Activated T-cell treated with anti-CD3 and anti-CD28 coated beads, Interleukin-2, amount 50 U/mL, for 72 hours (primary cell): ENCODE measurements at regions not wholly inside any gene's neighbourhood (a gene's known extent, or its start where the extent isn't known, plus 50 kb on each side); places are given as distances from the start of the nearest gene placed in this dataset.

Source experiments
- ATAC-seq, 2 donors: fragments of 150-1000 bp; cut with Tn5 transposase; replicated peaks in 1 of 2; 2 replicates each; pipeline ENCODE4 v1.10.0; 2021; ENCODE audit warnings: moderate library complexity in 2 of 2, mild to moderate bottlenecking in 1 of 2
- DNase-seq, 2 donors: peaks; one replicate each; pipeline ENCODE4 v3.0.0; 2021 to 2022; ENCODE audit warnings: mixed read lengths in 1 of 2
- H3K27ac Mint-ChIP-seq: one replicate; pipeline ENCODE4 v1.8.0; 2022; ENCODE audit warnings: mild to moderate bottlenecking, moderate library complexity, mixed read lengths
- H3K27me3 Mint-ChIP-seq: one replicate; pipeline ENCODE4 v1.8.0; 2022; ENCODE audit warnings: low read depth, mixed read lengths
- H3K36me3 Mint-ChIP-seq, 2 donors: one replicate each; pipeline ENCODE4 v1.8.0; 2022; ENCODE audit warnings: mixed read lengths in 2 of 2, mild to moderate bottlenecking in 1 of 2; ENCODE audit not compliant: insufficient read depth in 2 of 2
- H3K4me1 Mint-ChIP-seq: one replicate; pipeline ENCODE4 v1.8.0; 2022; ENCODE audit warnings: low read depth, mixed read lengths
- H3K4me3 Mint-ChIP-seq, 2 donors: one replicate each; pipeline ENCODE4 v1.8.0; 2022; ENCODE audit warnings: mild to moderate bottlenecking in 2 of 2, mixed read lengths in 2 of 2, moderate library complexity in 2 of 2
- H3K9me3 Mint-ChIP-seq, 2 donors: one replicate each; pipeline ENCODE4 v1.8.0; 2022; ENCODE audit warnings: mixed read lengths in 2 of 2

DNA sequence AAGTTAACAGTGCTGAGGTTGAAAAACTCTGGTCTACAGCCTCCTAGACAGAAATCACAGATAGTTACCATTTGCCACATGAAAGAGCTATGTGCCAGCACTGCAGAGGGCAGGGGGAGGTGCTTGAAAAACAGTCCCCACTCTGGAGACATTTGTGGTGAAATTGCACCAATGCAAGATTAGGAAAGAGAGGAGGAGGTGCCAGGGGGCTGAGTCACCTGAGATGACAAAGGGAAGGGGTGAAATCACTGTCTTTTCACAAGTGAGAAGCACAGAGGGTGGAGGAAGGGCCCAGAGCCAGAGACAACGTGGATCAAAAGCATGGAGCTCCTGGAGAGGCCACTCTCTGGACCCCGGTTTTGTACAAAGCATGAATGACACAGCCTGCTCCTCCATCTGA lies 196.3 kb downstream of the BUD13 start:
- H3K9me3 Mint-ChIP-seq = no peaks in the 10 kb centered on the region
- DNase-seq = no peak
- no peaks in the 10 kb centered on the region for H3K4me1 Mint-ChIP-seq
- H3K27me3 Mint-ChIP-seq = peaks cover 45% of the 10 kb centered on the region
- peak in 1 of 2 donors; percentile 52 for ATAC-seq
- H3K4me3 Mint-ChIP-seq = no peak overlapping the region
- no peak overlapping the region for H3K27ac Mint-ChIP-seq
- H3K36me3 Mint-ChIP-seq = no peaks in the 10 kb centered on the region

DNA sequence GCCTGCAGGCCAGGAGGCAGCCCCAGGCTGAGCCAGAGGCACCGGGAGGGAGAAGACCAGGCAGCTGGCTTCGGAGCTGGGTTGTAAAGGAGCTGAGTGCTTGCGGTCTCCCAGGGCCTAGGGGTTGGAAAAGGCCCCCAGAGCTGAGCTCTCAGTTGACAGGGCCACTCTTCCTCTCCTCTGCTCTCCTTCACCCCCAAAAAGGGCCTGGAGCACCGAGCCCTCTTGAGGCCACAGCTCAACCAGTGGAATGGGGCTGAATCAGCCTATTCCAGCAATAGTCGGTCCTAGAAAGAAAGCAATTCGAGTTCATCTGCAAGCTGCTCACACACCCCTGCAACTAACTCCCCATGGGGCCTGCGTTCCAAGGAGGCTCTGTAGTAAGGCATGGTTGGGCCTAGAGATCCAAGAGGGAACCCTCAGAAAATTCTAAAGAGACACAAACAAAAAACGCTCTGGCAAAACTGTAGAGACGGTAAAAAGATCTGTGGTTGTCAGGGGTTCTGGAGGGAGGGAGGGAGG lies 205.0 kb downstream of the BUD13 start:
- ATAC-seq = no peak
- no peaks in the 10 kb centered on the region for H3K27me3 Mint-ChIP-seq
- peaks cover 3 to 6% of the 10 kb centered on the region in 2 donors for H3K9me3 Mint-ChIP-seq
- no peak overlapping the region for H3K27ac Mint-ChIP-seq
- DNase-seq = no peak
- no peaks in the 10 kb centered on the region for H3K4me1 Mint-ChIP-seq
- no peak overlapping the region for H3K4me3 Mint-ChIP-seq
- no peaks in the 10 kb centered on the region for H3K36me3 Mint-ChIP-seq

DNA sequence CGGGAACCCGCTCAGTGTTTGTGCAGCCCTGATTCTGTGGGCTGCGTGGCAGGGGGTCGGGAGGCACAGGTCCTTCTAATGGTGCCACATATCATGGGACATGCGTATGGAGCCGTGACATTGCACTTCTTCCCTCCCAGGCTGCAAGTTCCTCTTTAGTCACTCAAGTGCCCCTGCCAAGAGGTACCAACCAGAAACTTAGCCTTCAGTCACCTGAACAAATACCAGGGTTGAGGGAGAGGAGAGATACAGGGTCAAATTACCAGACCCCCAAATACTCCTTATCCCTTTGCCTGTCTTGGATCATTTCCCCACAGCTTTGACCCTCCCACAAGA lies 209.1 kb downstream of the BUD13 start:
- ATAC-seq (no peak), DNase-seq (no peak)
- Mint-ChIP-seq H3K27ac (no peak overlapping the region), H3K27me3 (no peaks in the 10 kb centered on the region), H3K4me3 (no peak overlapping the region), H3K4me1 (no peaks in the 10 kb centered on the region), H3K36me3 (no peaks in the 10 kb centered on the region), H3K9me3 (peaks cover 3 to 6% of the 10 kb centered on the region in 2 donors)

DNA sequence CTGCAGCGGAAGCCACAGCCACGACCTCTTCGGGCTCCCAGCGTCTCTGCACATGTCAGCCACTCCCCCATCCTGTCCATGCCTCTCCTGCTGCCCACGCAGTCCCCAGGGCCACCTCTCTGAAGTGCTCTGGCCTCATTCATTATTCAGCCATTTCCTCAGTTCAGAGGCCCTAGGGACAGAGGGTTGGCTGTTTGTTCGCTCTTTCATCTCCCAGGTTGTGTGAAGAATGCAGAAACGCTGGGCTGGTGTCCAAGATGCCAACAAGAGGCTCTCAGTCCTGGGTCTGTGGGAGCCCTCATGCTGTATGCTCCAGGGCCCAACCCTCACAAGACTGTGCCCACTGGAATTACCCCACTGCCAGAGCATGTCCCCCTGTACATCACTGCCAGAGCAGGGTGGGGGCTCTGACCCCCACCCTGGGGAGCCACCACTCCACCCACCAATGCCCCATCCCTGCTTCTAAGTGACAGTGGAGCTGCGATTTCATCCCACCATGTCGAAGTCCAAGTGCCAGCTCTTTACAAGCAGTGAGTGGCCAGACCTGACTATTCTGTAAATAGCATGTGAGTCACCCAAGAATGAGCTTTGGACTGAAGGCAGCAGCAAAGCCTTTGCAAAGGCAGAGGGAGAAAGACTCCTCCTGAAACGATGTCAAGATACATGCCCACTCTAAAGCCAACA lies 209.6 kb downstream of the BUD13 start:
- Mint-ChIP-seq H3K4me1 (no peaks in the 10 kb centered on the region), H3K4me3 (no peak overlapping the region), H3K27ac (no peak overlapping the region), H3K36me3 (no peaks in the 10 kb centered on the region), H3K27me3 (no peaks in the 10 kb centered on the region), H3K9me3 (peaks cover 3 to 6% of the 10 kb centered on the region in 2 donors)
- no peak for ATAC-seq
- DNase-seq = no peak

DNA sequence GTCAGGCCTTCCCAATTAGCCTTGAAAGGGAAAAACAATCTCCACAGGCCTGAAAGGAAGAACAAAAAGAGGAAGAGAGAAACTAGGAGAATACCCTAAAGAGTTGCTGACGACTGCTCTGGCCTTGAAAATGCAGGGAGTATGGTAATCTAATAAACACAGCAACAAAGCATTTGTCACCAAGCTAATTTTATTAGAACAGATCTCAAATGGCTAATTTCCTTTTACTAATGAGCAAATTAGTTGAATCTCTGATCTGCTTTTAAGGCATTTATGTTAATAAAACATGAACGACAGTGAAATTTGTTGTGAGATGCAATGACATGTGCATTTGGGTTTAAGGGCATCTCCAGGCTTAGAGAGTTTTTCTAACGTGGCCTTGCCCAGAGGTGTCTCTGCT lies 212.2 kb downstream of the BUD13 start:
- H3K4me3 Mint-ChIP-seq = no peak overlapping the region
- DNase-seq (no peak), ATAC-seq (no peak)
- no peaks in the 10 kb centered on the region for H3K36me3 Mint-ChIP-seq
- H3K27me3 Mint-ChIP-seq = no peaks in the 10 kb centered on the region
- H3K27ac Mint-ChIP-seq = no peak overlapping the region
- H3K4me1 Mint-ChIP-seq = no peaks in the 10 kb centered on the region
- H3K9me3 Mint-ChIP-seq = peaks cover under 1 to 5% of the 10 kb centered on the region in 2 donors

DNA sequence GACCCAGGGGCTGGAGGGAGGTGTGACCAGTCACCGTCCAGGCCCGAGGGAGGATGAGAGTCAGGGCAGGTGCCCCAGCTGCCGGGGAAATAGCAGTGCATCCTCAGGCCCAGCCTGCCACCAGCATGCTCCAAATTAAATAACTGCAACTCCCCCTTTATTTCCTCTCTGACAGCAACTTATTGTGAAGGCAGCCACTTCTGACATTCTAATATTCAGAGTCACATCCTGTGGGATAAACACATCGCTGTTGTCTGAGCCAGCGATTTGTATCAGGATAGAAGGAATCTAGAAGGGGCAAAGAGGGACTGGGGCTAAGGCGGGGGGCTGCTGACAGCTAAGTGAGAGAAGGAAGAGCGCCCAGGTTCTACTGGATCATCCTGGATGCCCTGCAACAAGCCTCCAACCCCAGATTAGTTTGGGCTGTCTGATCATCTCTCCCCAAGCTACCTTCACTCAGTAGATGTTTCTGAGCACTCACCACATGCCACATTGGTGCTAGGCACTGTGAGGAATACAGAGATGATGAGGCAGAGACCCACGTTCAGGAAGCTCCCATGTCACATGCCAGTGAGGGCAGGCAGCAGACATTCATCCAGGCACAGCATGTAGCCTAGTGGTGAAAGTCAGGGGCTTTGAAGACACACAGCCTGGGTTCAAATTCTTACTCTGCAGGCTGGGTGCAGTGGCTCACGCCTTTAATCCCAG lies 214.1 kb downstream of the BUD13 start:
- H3K4me1 Mint-ChIP-seq = no peaks in the 10 kb centered on the region
- DNase-seq (no peak), ATAC-seq (no peak)
- H3K36me3 Mint-ChIP-seq = no peaks in the 10 kb centered on the region
- no peak overlapping the region for H3K27ac Mint-ChIP-seq
- H3K9me3 Mint-ChIP-seq = peaks cover 0 to 2% of the 10 kb centered on the region in 2 donors
- H3K27me3 Mint-ChIP-seq = no peaks in the 10 kb centered on the region
- H3K4me3 Mint-ChIP-seq = no peak overlapping the region

DNA sequence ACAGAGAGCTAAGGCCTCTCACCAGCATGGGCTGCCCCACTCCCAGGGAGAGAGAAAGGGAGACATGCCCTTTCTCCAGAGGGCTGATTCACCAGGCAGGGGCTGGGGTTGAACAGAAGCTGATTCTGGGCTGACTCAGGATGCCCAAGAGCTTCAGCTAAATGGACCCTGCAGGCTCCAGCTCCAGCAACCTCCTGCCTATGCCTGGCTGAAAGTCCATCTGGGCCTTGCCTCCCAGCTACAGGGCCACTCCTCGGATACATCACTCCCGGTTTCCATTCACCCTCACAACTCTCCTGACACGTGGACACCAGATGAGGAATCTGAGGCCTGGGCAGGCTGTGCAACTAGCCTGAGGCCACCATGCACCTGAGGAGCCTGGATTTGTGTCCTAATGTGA lies 215.5 kb downstream of the BUD13 start:
- Mint-ChIP-seq H3K4me1 (no peaks in the 10 kb centered on the region), H3K27ac (no peak overlapping the region), H3K27me3 (no peaks in the 10 kb centered on the region), H3K9me3 (peaks cover 0 to 2% of the 10 kb centered on the region in 2 donors), H3K4me3 (no peak overlapping the region), H3K36me3 (no peaks in the 10 kb centered on the region)
- ATAC-seq = no peak
- DNase-seq = no peak

DNA sequence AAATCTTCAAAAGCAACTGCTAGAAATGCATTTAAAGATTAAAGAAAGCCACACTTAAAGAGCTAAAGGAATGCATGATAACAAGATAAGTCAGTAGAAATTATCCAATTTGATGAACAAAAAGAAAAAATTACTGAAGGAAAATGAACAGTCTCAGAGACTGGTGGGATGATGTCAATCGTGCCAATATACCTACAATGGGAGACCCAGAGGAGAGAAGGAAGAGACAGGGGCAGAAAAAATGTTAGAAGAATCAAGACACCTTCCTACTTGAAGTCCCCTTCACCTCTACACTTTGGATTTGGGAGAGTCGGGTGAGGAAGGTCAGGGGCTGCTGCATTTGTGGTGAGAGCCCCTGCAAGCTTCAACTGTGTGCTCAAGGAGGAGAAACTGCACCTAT lies 216.3 kb downstream of the BUD13 start:
- ATAC-seq (no peak), DNase-seq (no peak)
- no peak overlapping the region for H3K27ac Mint-ChIP-seq
- no peaks in the 10 kb centered on the region for H3K27me3 Mint-ChIP-seq
- no peak overlapping the region for H3K4me3 Mint-ChIP-seq
- H3K36me3 Mint-ChIP-seq = no peaks in the 10 kb centered on the region
- H3K4me1 Mint-ChIP-seq = no peaks in the 10 kb centered on the region
- H3K9me3 Mint-ChIP-seq = peaks cover 0 to 2% of the 10 kb centered on the region in 2 donors

DNA sequence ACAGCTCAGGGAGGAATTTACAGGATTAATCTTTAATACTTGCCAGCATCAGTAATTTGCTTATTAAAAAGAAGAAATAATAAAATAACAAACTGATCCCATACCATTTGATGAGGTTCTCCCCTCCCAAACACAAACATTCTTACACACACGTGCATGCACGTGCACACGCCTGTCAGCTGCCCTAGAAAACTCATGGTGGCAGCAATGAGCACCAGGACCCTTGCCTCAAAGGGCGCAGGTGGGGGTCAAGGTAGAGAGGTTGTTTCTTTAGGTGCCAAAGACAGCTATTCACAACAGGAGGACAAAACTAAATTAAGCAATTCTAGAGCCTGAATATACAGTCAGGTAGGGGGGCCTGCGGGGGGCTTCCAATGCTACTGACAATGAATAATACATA lies 219.3 kb downstream of the BUD13 start:
- Mint-ChIP-seq H3K9me3 (peaks cover 2 to 3% of the 10 kb centered on the region in 2 donors), H3K36me3 (no peaks in the 10 kb centered on the region), H3K27ac (no peak overlapping the region), H3K4me3 (no peak overlapping the region), H3K27me3 (no peaks in the 10 kb centered on the region), H3K4me1 (no peaks in the 10 kb centered on the region)
- ATAC-seq (no peak), DNase-seq (no peak)

DNA sequence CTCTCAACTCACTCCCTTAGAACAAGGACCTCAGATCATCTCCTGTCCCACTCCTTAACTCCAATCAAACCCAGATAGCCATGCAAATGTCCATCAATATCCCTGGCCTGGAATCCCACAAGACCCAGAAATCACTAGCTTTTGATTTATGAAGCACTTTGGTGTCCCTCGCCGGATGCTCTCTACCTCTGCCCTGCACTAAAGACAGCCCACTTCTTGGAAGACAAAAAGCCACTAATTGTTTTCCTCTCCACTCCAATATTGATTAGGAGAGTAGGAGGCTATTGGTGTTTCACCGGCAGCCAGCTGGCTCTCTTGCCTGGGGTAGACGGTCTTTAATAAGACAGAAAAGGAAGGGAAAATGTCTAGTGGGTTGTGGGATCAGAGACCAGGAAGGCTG lies 221.2 kb downstream of the BUD13 start:
- H3K9me3 Mint-ChIP-seq = peaks cover 2 to 3% of the 10 kb centered on the region in 2 donors
- no peak overlapping the region for H3K4me3 Mint-ChIP-seq
- H3K4me1 Mint-ChIP-seq = no peaks in the 10 kb centered on the region
- DNase-seq (no peak), ATAC-seq (no peak)
- H3K36me3 Mint-ChIP-seq = no peaks in the 10 kb centered on the region
- no peaks in the 10 kb centered on the region for H3K27me3 Mint-ChIP-seq
- H3K27ac Mint-ChIP-seq = no peak overlapping the region

DNA sequence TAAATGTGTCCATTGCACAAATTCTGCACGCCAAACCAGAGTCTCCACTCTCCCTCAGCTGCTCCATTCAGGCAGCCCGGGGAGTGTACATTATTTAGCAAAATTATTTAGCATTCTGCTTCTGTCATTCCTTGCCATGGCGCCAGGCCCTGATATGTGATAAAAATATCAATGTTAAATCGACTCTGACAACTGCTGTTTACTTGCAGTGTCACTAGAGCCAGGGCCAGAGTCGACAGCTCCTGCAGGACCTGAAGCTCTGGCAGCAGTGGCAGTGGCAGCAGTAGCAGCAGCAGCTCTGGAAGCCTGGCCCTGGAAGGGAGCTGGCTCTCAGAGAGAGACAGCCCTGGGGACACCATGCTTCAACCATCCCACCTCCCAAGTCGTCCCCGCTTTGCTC lies 224.5 kb downstream of the BUD13 start:
- ATAC-seq (no peak), DNase-seq (no peak)
- Mint-ChIP-seq H3K27me3 (no peaks in the 10 kb centered on the region), H3K9me3 (peaks cover 0 to 3% of the 10 kb centered on the region in 2 donors), H3K4me1 (no peaks in the 10 kb centered on the region), H3K4me3 (no peak overlapping the region), H3K36me3 (no peaks in the 10 kb centered on the region), H3K27ac (no peak overlapping the region)

DNA sequence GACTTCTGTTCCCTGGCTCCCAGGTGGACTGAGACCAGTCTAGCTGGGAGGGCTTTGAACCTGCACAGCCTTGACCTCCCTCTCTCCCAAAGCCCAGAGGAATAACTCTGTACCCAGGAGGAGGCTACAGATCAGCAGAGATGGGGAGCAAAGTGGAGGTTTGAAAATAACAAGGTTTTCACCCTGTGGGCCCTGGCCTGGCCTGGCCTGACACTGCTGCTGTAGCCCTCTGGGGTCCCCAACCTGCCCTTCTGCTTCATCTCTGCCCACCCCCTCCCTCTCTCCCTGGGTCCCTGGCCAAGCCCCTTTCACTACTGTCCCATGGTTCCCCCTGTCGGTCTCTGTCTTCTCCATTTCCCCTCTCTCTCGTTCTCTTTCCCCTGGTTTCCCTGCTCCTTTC lies 225.2 kb downstream of the BUD13 start:
- no peak overlapping the region for H3K27ac Mint-ChIP-seq
- no peaks in the 10 kb centered on the region for H3K36me3 Mint-ChIP-seq
- no peak overlapping the region for H3K4me3 Mint-ChIP-seq
- ATAC-seq (no peak), DNase-seq (no peak)
- H3K9me3 Mint-ChIP-seq = peaks cover 0 to 3% of the 10 kb centered on the region in 2 donors
- H3K4me1 Mint-ChIP-seq = no peaks in the 10 kb centered on the region
- H3K27me3 Mint-ChIP-seq = no peaks in the 10 kb centered on the region

DNA sequence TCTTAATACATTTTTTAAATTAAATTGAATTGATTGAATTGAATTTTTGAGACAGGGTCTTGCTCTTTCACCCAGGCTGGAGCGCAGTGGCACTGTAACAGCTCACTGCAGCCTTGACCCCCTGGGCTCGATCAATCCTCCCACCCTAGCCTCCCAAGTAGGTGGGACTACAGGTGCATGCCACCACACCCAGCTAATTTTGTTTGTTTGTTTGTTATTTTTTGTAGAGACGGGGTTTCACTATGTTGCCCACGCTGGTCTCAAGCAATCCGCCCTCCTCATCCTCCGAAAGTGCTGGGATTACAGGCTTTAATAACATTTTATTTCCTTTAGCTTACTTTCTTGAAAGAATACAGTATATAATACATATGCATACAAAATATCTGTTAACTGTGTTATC lies 226.9 kb downstream of the BUD13 start:
- Mint-ChIP-seq H3K27ac (no peak overlapping the region), H3K9me3 (peaks cover 0 to 3% of the 10 kb centered on the region in 2 donors), H3K4me3 (no peak overlapping the region), H3K4me1 (no peaks in the 10 kb centered on the region), H3K36me3 (no peaks in the 10 kb centered on the region), H3K27me3 (no peaks in the 10 kb centered on the region)
- DNase-seq = no peak
- no peak for ATAC-seq

DNA sequence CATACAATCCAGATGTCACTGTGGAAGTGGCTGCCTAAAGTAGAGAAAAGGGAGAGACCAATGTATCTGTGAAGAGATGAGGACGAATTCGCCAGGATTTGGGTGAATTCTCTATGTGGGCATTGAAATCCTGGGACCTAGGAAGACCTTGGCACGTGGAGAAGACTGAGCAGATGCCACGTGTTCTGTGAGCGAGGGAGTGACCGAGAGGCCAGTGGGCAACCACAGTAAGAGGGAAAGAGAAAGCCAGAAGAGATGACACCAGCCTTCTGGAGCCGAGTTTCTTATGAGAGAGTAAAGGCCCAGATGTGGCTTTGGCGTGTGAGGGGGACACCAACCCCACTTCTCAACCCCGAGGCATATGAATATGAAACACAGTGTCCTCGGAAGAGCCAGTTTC lies 228.1 kb downstream of the BUD13 start:
- no peak overlapping the region for H3K27ac Mint-ChIP-seq
- no peak overlapping the region for H3K4me3 Mint-ChIP-seq
- H3K36me3 Mint-ChIP-seq = no peaks in the 10 kb centered on the region
- H3K4me1 Mint-ChIP-seq = no peaks in the 10 kb centered on the region
- H3K27me3 Mint-ChIP-seq = no peaks in the 10 kb centered on the region
- no peak for ATAC-seq
- H3K9me3 Mint-ChIP-seq = peaks cover 0 to 3% of the 10 kb centered on the region in 2 donors
- no peak for DNase-seq
